ENCODE measurements at regions not wholly inside any gene's neighbourhood (a gene's known extent, or its start where the extent isn't known, plus 50 kb on each side); places are given as distances from the start of the nearest gene placed in this dataset.

- TF ChIP-seq, protein P1, sequence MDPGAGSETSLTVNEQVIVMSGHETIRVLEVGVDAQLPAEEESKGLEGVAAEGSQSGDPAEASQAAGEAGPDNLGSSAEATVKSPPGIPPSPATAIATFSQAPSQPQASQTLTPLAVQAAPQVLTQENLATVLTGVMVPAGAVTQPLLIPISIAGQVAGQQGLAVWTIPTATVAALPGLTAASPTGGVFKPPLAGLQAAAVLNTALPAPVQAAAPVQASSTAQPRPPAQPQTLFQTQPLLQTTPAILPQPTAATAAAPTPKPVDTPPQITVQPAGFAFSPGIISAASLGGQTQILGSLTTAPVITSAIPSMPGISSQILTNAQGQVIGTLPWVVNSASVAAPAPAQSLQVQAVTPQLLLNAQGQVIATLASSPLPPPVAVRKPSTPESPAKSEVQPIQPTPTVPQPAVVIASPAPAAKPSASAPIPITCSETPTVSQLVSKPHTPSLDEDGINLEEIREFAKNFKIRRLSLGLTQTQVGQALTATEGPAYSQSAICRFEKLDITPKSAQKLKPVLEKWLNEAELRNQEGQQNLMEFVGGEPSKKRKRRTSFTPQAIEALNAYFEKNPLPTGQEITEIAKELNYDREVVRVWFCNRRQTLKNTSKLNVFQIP (CRISPR knock-in tag; IDR thresholded peaks at IDR 0.05; ENCODE audit: borderline replicate concordance, low read depth), result no peak
- TF ChIP-seq, protein P2, sequence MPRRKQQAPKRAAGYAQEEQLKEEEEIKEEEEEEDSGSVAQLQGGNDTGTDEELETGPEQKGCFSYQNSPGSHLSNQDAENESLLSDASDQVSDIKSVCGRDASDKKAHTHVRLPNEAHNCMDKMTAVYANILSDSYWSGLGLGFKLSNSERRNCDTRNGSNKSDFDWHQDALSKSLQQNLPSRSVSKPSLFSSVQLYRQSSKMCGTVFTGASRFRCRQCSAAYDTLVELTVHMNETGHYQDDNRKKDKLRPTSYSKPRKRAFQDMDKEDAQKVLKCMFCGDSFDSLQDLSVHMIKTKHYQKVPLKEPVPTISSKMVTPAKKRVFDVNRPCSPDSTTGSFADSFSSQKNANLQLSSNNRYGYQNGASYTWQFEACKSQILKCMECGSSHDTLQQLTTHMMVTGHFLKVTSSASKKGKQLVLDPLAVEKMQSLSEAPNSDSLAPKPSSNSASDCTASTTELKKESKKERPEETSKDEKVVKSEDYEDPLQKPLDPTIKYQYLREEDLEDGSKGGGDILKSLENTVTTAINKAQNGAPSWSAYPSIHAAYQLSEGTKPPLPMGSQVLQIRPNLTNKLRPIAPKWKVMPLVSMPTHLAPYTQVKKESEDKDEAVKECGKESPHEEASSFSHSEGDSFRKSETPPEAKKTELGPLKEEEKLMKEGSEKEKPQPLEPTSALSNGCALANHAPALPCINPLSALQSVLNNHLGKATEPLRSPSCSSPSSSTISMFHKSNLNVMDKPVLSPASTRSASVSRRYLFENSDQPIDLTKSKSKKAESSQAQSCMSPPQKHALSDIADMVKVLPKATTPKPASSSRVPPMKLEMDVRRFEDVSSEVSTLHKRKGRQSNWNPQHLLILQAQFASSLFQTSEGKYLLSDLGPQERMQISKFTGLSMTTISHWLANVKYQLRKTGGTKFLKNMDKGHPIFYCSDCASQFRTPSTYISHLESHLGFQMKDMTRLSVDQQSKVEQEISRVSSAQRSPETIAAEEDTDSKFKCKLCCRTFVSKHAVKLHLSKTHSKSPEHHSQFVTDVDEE (CRISPR knock-in tag; IDR thresholded peaks at IDR 0.05), result no peak
- no peak for TF ChIP-seq ESRRG (CRISPR knock-in tag; IDR thresholded peaks at IDR 0.05)
- no peak for TF ChIP-seq RARB (CRISPR knock-in tag; IDR thresholded peaks at IDR 0.05)
Observed at GRCh38 chr10:25666276-25666675, 267.8 kb upstream of the MYO3A start.

Data from SK-N-SH treated with all-trans-retinoic acid at 6 μM for 48 hours (cell line).